Activated naive CD8-positive, alpha-beta T cell (primary cell): ENCODE measurements at regions not wholly inside any gene's neighbourhood (a gene's known extent, or its start where the extent isn't known, plus 50 kb on each side); places are given as distances from the start of the nearest gene placed in this dataset.

Source experiments
- H3K27ac Mint-ChIP-seq: one replicate; pipeline ENCODE4 v1.8.0; 2021; ENCODE audit warnings: mixed read lengths
- H3K27me3 Mint-ChIP-seq: one replicate; pipeline ENCODE4 v1.8.0; 2021; ENCODE audit warnings: mixed read lengths
- H3K36me3 Mint-ChIP-seq: one replicate; pipeline ENCODE4 v1.8.0; 2021; ENCODE audit warnings: mixed read lengths
- H3K4me1 Mint-ChIP-seq: one replicate; pipeline ENCODE4 v1.8.0; 2021; ENCODE audit warnings: low read depth, mixed read lengths
- H3K4me3 Mint-ChIP-seq: one replicate; pipeline ENCODE4 v1.8.0; 2021; ENCODE audit warnings: mild to moderate bottlenecking, mixed read lengths
- H3K9me3 Mint-ChIP-seq: one replicate; pipeline ENCODE4 v1.8.0; 2021; ENCODE audit warnings: low read depth, mixed read lengths

DNA sequence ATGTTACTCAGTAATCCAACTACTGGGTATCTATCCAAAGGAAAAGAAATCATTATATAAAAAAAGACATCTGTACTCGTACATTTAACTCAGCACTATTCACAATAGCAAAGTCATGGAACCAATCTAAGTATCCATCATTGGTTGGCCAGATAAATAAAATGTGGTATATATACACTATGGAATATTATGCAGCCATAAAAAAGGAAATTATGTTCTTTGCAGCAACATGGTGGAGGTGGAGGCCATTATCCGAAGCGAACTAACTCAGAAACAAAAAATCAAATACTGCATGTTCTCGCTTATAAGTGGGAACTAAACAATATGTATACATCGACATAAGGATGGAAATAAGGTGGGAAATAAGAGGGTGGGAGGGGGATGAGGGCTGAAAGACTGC, 56.2 kb upstream of the ANTXRL start:
- peaks cover 8% of the 10 kb centered on the region for H3K4me1 Mint-ChIP-seq
- H3K4me3 Mint-ChIP-seq, result no peak overlapping the region
- no peaks in the 10 kb centered on the region for H3K9me3 Mint-ChIP-seq
- no peak overlapping the region for H3K27ac Mint-ChIP-seq
- H3K36me3 Mint-ChIP-seq, result peaks cover 13% of the 10 kb centered on the region
- H3K27me3 Mint-ChIP-seq, result no peaks in the 10 kb centered on the region

DNA sequence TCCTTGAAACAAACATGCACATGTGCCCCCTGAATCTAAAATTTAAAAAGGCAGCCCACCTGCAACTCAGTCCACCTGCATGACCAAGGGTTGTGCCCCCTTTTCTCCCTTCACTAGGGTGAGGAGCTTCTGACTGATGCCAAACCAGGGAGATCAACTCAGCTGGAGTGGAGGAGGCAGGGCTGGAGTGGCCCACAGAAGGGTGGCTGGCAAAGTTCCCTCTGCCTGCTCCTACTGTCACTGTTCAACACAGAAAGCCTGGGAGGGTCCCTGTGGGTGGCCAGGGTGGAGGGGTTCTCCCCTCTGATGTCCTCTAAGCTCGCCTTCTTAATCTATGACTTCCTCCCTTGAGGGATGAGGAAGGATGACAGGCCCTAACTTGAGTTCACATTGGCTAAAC, 55.7 kb upstream of the ANTXRL start:
- no peaks in the 10 kb centered on the region for H3K9me3 Mint-ChIP-seq
- H3K27ac Mint-ChIP-seq, result no peak overlapping the region
- H3K27me3 Mint-ChIP-seq, result no peaks in the 10 kb centered on the region
- H3K4me1 Mint-ChIP-seq, result peaks cover 8% of the 10 kb centered on the region
- H3K4me3 Mint-ChIP-seq, result no peak overlapping the region
- H3K36me3 Mint-ChIP-seq, result peaks cover 13% of the 10 kb centered on the region

DNA sequence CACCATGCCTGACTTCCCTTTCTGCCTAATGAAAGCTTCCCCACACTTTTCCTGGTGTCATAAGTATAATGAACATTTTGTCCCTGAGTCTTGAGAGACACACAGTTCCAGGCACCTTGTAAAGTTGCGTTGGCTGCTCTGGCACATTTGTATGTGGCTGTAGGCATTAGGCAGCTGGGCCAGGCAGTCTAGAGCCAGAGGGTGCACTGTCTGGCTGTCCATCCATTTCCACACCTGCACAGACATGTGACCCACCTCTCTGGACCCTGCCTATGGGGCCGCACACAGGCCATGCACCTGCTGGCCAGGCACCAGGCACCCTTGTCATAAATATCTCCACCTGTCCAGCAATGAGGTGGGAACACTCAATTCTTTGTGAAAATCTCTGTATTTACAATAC, 54.7 kb upstream of the ANTXRL start:
- Mint-ChIP-seq H3K27me3 (no peaks in the 10 kb centered on the region), H3K4me3 (no peak overlapping the region)

DNA sequence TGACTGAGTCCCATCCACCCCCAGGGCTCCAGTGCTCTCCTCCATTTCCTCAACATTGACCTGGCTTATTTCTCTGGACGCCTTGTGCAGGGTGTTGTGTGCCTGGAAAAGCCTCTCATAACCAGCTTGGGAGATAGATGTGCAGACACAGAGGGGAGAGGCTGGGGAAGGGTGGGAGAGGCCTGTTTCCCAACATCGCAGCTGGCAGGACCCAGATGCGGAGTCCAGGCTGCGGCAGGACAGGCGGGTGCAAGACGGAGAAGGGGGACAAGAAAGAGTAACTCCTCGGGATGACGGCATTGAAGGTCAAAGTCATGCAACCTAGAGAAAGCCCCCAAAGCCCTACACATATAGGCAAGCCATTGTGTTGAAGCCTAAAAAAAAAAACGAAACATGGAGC, 54.1 kb upstream of the ANTXRL start:
- no peaks in the 10 kb centered on the region for H3K9me3 Mint-ChIP-seq
- H3K4me3 Mint-ChIP-seq, result no peak overlapping the region
- no peaks in the 10 kb centered on the region for H3K27me3 Mint-ChIP-seq
- H3K36me3 Mint-ChIP-seq, result peaks cover 22% of the 10 kb centered on the region
- peaks cover 8% of the 10 kb centered on the region for H3K4me1 Mint-ChIP-seq
- H3K27ac Mint-ChIP-seq, result no peak overlapping the region

More for the DNA sequence above, 54.7 kb upstream of the ANTXRL start:
- H3K36me3 Mint-ChIP-seq, result peaks cover 22% of the 10 kb centered on the region
- no peaks in the 10 kb centered on the region for H3K9me3 Mint-ChIP-seq
- no peak overlapping the region for H3K27ac Mint-ChIP-seq
- peaks cover 8% of the 10 kb centered on the region for H3K4me1 Mint-ChIP-seq

DNA sequence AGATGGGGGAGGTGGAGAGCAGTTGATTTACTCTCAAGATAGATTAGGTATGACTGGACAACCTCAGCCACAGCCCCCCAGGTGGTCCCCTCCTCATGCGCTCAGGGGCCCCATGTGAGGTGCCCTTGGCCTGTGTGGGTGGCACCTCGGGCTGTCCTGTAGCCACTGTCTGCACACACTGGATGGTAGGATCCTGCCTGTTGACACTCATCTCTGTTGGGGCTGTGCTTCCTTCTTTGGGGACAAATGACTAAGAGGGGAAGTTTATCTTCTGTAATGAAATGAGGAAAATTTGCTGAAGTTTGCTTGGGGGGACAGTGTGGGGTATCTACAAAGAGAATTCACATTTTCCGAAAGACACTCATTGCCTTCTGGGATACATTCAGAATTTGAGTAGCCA, 53.6 kb upstream of the ANTXRL start:
- Mint-ChIP-seq H3K27ac (peak overlapping the region; percentile 41), H3K4me1 (peaks cover 8% of the 10 kb centered on the region), H3K4me3 (no peak overlapping the region), H3K27me3 (no peaks in the 10 kb centered on the region), H3K36me3 (peaks cover 22% of the 10 kb centered on the region), H3K9me3 (no peaks in the 10 kb centered on the region)

DNA sequence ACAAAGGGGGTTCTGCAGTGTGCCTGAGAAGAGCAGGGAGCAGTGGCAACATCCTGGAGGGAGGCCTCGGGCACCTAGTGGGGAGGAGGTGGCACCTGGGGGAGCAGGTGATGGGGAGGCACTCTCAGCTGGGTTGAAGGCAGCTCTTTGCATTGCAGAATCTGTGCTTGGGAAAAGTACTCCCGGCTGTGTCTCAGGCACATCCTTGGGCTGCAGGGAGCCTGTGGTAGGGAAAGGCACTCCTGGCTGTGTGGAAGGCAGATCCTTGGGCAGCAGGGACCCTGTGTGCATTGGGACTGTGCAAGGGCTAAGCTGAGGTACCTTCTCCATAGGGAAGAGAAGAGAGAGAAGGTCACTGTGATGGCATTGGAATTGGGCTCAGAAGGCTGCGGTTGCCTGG, 52.8 kb upstream of the ANTXRL start:
- Mint-ChIP-seq H3K27me3 (no peaks in the 10 kb centered on the region), H3K27ac (no peak overlapping the region), H3K36me3 (peaks cover 27% of the 10 kb centered on the region), H3K9me3 (no peaks in the 10 kb centered on the region), H3K4me3 (no peak overlapping the region), H3K4me1 (peaks cover 12% of the 10 kb centered on the region)

DNA sequence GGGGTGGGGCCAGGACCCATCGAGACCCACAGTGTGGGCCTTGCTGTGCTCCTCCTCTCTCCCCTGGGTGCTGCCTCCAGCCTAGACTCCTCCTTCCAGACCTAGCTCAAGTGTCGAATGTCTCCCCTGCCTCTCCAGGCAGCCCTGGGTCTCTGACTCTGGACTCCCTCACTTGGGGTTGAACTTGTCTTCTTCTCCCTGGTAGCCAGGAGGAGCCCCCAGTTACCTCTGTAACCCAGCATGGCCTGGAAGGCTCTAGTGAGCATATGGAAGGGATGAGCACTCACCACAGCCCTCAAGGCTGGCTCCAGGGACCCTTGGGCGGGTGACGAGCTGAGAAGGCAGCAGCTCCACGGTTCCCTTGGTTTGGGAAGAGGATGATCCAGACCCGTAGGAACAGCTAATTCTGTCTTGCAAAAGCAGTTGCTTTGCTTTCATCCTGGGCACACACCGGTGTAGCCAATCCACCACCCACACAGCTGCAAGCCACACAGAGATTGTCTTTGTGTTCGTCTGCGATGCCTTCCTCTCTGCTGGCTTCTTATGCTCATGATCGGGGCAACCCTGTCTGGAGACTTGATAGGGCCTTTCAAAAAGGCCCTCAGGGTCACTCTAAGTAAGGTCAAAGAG, 52.3 kb upstream of the ANTXRL start:
- Mint-ChIP-seq H3K9me3 (no peaks in the 10 kb centered on the region), H3K27ac (no peak overlapping the region), H3K36me3 (peaks cover 28% of the 10 kb centered on the region), H3K27me3 (no peaks in the 10 kb centered on the region), H3K4me1 (peaks cover 8% of the 10 kb centered on the region), H3K4me3 (no peak overlapping the region)

DNA sequence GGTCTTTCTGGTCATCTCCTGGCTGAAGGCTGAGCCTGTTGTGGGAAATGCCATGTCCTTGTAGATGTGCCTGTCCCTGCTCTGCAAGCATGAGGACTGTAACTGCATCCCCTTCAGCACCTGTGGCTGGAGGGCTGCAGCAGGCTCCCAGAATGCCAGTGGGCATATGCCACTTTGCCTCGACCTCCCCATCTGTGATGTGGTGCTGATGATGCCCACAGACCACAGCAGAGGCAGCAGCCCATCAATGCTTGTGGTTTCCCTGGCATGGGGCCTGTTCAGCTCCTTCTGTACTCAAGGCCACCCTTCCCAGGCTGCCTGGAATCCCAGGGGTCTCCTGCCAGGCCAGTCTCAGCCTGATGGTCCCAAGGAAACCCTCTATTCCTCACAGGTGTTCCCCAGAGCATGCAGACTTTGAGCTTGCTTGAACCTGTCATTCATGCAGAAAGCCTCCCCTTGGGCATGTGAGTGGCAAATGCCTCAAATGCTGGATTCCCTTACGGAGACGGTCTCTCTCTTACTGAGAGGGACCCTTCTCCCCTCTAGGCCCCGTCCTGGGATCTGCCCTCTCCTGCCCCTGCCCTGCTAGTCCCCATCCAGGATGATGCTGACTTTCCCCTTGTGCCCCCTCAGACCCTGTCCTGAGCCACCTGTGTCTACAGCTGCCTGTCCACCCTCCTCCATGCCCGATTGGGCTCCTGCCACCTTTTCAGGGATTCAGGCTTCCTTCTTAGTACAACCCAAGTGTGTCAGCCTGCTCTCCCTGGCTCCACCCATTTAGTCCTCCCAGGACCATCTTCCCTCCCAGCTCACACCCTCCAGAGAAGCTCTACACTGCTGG, 50.9 kb upstream of the ANTXRL start:
- Mint-ChIP-seq H3K36me3 (peaks cover 24% of the 10 kb centered on the region), H3K9me3 (no peaks in the 10 kb centered on the region), H3K27me3 (no peaks in the 10 kb centered on the region), H3K27ac (peak overlapping the region; percentile 75), H3K4me3 (no peak overlapping the region), H3K4me1 (peaks cover 12% of the 10 kb centered on the region)

DNA sequence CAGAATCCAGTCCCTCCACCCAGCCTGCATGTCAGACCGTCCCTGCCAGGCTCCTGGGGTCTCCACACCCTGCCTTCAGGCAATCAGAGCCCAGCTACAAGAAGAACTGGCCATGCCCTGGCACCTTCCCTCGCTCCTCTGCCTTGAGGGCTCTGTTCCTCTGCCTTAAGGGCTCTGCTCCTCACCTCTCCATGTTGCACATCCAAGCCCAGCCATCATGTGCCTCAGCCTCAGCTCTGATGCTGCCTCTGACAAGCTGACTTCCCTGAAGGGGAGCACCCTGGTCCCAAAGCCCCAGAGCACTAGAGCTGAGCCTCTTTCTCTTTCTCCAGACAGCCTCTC, 50.3 kb upstream of the ANTXRL start:
- no peaks in the 10 kb centered on the region for H3K9me3 Mint-ChIP-seq
- H3K36me3 Mint-ChIP-seq, result peaks cover 24% of the 10 kb centered on the region
- H3K4me1 Mint-ChIP-seq, result peaks cover 18% of the 10 kb centered on the region
- H3K27me3 Mint-ChIP-seq, result no peaks in the 10 kb centered on the region
- peak overlapping the region; percentile 75 for H3K27ac Mint-ChIP-seq
- no peak overlapping the region for H3K4me3 Mint-ChIP-seq

DNA sequence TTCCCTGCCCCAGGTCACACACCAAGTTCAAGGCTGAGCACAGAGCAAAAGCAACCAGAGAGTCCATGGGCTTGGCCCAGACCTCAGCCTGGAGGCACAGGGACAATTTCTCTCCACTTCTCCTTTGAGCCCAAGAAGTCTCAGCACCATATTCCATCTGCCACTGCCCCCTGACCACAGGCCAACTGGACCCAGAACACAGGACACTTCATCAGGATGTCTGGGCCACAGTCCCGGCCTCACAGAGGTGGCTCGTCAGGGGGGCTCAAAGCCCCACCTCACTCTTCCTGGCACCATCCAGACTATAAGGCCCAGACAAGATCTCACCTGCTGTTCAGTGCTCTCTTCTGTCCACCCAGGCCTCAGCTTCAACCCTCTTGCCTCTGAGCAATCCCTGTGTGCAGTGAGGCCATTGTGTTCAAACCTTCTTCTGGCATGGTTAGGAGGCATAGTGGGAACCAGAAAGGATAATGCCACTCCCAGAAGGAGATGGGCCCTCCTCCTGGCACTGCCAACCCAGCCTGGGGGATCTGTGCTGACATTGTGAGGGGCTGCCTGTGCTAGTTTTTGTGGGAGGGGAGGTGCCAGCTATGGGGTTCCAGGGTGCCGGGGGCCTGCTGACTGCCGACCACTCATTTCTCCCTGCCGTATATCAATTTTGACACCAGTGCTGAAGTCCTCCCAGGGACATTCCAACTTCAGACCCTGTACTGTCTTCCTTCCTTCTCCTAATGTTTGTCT, 49.7 kb upstream of the ANTXRL start:
- no peak overlapping the region for H3K4me3 Mint-ChIP-seq
- H3K27ac Mint-ChIP-seq, result peak overlapping the region; percentile 75
- peaks cover 24% of the 10 kb centered on the region for H3K36me3 Mint-ChIP-seq
- peaks cover 18% of the 10 kb centered on the region for H3K4me1 Mint-ChIP-seq
- peaks cover 3% of the 10 kb centered on the region for H3K9me3 Mint-ChIP-seq
- H3K27me3 Mint-ChIP-seq, result no peaks in the 10 kb centered on the region
